ENCODE measurements at regions not wholly inside any gene's neighbourhood (a gene's known extent, or its start where the extent isn't known, plus 50 kb on each side); places are given as distances from the start of the nearest gene placed in this dataset.
A peak's percentile ranks its signal among the peaks of the same experiment; 100 is the strongest.

- DNase-seq (ENCODE audit: low read depth) = peak; percentile 30
Measured at GRCh38 chr4:52234561-52235440, 183.7 kb downstream of the SPATA18 start.

GRCh38 chr4:52235552-52236201 lies 184.6 kb downstream of the SPATA18 start:
- no peak for DNase-seq (ENCODE audit: low read depth)

DNA sequence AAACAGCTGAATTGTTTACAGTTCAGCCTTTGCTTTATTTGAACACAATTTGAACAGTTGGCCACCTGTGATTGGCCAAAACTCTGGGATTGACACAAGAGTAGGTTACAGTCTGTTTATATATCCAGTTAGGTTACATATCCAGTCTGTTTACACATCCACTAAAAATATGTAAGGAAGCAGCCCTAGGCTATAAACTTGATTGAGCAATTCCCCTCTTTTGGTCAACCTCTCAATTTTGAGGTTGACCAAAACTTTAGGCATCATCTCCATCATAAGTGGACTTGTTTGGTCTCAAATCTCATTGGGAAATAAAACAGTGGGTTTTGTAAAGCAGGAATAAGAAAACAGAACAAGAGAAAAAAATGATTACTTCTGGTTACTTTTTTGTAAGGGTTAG lies 190.8 kb downstream of the SPATA18 start:
- DNase-seq (ENCODE audit: low read depth) = no peak

DNA sequence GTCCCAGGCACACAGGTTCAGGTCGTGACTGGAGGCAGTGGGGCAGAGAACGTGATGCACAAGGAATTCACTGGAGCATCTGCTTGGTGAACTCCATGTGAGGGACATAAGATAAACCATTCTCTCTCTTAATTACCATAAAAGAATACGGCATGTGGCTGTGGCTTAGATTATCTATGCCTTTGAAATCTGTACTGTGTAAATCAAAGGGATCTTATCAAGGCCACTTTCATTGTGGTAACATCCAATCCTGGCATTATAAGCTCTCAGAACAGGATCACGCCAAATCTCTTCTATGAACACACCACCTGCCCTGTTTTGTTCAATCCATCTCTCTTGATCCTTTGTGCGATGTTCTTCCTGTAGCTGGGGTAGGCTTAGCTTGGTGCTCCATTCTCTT lies 192.3 kb downstream of the SPATA18 start:
- DNase-seq (ENCODE audit: low read depth) = no peak

DNA sequence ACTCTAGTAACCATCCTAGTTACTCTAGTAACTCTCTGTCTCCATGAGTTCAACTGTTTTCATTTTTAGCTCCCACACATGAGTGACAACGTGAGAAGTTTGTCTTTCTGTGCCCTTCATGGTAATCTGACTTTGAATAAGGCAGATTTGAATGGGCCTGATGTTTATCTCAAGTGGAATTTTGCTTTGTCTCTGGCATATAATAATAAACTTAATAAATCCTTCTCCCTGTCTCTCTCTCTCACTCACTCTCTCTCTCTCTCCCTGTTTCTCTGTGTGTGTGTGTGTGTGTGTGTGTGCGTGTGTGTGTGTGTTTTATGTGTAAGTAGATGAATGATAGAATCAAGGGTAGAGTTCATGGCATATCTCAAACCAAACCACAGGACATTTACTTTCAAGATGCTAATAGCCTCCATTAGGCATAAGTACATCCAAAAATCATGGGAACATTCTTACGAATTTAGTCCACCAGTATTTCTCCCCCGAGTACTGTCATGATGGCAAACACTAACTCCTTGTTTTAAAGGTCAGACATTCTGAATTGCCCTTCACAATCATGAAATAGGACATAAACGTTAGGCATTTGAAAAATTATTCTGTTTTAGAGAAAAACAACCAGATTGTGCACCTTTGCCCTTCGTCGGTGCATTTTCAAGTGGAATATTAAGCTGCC lies 193.1 kb downstream of the SPATA18 start:
- DNase-seq (ENCODE audit: low read depth) = no peak

DNA sequence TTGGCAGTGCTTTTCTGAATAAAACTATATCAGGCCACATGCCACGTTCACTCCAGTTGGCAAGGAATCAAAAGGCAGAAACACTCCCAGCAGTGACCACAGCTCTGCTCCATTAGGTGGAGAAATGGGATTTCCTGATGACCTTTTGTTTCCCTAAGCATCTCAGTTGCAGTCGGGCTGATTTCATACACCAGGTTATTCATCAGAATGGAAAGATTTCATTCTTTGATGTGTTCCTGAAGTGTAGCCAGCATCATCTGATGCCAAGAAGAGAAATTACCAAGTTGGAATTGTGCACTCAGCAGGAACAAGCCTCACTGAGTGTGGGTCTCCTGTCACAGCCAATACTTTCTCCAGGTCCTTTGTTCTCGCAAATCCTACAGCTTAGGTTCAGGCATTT lies 193.7 kb downstream of the SPATA18 start:
- DNase-seq (ENCODE audit: low read depth) = no peak

DNA sequence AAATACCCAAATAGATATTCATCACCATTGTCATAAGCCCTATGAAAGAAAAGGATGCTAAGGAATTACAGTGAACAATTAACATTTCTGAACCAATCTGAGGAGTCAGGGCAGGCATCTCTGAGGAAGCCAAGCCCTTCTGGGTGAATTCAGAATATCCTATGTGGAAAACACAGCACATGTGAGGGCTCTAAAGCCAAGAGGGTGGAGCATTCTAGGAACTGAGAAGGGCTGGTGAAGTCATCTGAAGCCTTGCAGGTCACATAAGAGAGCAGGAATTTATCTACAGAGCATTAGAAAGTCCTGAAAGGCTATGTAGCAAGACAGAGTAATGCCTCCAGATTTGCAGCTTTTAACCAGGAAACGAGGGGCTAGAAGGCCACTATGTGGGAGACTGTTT lies 195.7 kb downstream of the SPATA18 start:
- no peak for DNase-seq (ENCODE audit: low read depth)

DNA sequence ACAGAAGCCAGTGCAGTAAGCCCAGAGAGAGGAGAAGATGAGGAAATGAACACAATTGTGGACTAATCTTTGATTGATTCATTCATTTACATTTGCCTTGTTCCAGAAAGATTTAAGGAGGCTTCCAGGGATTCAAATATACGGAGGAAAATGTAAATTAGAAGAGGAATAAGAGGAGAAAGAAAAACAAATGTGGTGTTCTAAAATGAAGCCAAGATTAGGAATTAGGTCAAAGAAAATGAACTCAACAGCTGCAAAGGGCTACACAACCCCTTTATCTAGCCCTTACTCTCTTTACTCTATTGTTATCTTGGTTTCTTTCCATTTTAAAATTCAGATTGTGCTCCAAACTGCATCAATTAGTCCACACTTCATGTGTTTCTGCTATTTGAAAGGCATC lies 196.8 kb downstream of the SPATA18 start:
- DNase-seq (ENCODE audit: low read depth) = no peak

DNA sequence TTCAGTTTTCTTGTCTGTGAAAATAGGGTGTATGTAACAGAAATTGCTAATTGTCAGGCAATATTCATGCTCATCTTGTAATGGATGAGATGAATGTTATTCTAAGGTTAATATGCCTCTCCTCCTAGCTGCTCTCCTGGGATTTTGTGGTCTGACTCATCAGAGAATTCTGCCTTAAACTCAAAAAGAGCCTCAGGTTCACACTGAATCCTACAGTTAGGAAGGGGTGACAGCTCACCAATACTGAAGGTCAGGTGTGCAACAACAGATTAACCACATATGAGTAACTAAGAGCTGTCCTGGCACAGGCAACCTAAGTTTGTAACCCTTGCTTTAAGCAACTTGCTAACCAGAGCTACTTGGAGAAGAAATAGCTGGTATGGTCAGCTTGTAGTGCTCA lies 197.7 kb downstream of the SPATA18 start:
- peak; percentile 8 for DNase-seq (ENCODE audit: low read depth)

DNA sequence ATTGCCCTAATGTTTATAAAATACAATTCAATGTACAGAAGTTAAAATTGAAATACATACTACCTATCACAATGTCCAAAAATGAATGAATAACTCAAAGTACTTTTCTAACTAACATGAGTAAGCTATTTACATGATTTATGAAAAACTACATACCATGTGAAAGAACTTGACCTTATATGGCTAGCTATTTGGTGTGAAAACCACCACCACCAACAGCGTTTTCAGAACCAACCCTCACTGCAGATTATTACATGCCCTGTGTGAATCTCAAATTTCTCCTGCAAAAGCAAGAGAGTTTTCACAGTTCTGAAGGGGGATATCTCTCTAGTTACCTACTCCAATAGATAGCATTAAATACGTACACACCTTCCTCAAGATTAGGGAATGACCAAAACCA lies 198.5 kb downstream of the SPATA18 start:
- no peak for DNase-seq (ENCODE audit: low read depth)

DNA sequence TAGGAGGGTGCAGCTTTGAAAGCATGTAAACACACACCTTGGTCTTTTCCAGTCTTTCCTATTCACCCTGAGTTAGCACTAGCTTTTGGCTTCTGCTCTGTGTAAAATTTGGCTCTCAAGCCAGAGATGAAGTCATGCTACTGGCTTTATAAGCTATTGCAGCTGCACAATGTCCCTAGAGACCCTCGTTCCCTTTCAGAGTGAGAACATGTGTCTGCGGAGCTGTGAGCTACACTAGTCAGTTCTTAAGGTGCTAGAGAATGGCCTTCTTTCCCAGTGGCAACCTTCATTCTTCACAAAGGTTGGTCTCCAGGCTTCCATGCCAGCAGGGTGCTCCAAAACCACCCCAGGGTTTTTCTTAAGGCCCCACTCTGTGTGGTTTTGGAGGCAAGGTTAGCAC lies 199.1 kb downstream of the SPATA18 start:
- no peak for DNase-seq (ENCODE audit: low read depth)

GRCh38 chr4:52251864-52252263 lies 200.8 kb downstream of the SPATA18 start:
- DNase-seq (ENCODE audit: low read depth) = no peak

GRCh38 chr4:52253025-52253424 lies 201.9 kb downstream of the SPATA18 start:
- no peak for DNase-seq (ENCODE audit: low read depth)

GRCh38 chr4:52256522-52256921 lies 205.4 kb downstream of the SPATA18 start:
- no peak for DNase-seq (ENCODE audit: low read depth)

DNA sequence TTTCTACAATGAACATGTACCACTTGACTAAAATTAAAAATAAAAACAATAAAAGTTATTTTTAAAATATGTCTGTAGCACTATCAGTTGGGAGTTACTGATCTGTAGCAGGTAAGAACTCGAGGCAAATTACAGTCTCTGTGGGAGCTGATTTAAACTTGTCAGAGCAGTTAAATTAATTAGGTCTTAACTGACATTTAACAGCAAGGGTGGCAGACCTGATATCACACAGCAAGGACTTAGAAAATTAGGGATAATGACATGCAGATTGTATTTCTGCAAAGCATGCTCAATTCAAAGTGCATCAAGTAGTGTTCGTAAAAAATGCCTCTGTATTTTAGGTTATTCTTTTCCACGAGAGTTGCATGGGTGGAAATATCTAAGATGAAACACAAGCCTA lies 208.9 kb downstream of the SPATA18 start:
- DNase-seq (ENCODE audit: low read depth) = no peak

DNA sequence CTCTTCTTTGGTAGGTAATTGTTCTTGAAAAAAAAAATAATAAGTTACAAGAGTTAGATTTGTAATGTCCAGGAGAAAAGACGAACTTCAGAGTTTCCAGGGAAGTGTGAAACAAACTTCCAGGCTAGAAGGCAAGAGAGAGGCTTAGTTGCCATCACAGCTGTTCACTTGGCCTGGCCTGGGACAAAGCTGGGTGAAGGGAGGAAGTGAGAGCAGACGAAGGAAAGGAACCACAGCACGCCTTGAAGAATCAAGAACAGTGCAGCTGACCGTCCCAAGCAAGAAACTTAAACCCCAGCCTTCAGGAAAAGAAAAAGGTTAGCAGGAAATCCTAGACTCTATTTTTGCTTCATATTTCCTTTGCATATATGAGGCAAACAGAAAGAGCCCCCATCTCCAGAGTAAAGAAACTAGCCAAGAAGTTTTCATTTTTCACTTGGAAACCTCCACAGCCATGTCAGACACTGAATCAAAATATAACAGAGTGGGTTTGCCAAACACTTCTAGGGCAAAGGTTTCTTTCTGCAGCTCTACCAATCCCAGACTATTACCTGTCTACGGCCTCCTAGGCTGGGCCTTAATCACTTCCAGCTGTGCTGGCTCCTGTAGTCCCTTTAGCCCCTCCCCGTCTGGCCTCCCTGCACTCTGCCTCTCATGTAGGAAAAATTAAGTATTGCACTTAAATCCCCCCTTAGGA lies 209.6 kb downstream of the SPATA18 start:
- DNase-seq (ENCODE audit: low read depth) = no peak

- no peak for DNase-seq (ENCODE audit: low read depth)
Measured at GRCh38 chr4:52263607-52264006, 212.5 kb downstream of the SPATA18 start.

DNA sequence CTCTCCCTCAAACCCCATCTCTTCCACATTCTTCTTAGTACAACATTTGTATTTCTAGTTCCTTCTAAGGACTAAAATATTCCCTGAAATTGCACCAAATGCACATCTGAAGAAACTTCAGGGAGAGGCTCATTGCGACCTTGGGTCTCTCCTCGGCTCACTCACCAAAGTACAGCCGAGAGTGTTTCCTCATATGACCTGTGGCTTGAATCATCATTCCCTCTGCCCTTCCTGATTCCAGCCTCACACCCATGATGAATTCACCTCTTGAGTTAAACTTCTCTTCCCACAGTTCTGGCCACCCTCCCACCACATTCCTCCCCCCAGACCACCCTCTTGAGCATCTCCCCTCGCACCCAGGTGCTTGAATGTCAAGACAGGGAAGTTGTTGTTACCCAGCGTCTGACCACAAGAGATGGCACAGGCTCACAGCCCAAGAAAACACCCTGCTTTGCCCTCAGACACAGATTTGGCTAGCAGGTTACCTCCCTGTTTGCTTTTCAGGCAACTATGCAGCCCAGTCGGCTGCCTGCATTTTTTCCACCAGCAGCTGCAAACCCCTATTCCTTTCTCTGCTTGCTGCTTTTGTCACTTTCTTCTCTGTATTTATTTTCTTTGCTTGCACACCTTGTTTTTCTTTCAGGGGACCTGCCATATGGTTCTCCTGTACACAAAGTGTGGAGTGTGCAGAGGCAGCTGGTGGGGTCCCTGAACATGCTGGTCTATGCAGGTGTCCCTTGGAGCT lies 214.8 kb downstream of the SPATA18 start:
- DNase-seq (ENCODE audit: low read depth) = no peak

DNA sequence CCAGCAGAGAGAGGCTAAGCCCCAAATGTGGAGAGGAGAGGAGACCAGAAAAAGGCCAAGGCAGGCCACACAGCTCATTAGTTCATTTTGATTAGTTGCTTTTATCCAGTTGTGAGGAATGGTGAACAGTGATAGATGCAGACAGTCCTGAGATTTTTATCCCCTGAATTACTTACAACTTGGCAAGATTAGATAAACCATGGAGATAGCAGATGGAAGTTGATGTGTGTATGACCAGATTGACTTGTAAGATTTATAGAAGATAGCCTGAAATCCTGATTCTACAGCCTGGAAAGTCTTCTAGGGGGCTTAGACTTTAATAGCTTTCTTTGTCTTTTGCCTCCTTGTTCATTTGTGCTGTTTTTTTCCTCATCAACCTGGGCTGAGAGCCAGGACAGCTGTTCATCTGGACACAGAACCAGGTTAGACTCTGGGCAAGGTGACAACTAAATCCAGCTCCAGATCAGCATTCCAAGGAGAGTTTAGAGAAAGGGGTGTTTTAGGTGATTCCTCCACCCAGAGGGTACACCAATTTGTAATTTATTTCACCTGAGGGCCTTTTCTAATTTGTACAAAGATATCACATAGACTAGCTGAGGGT lies 215.5 kb downstream of the SPATA18 start:
- DNase-seq (ENCODE audit: low read depth) = no peak

GRCh38 chr4:52269761-52270160 lies 218.7 kb downstream of the SPATA18 start:
- DNase-seq (ENCODE audit: low read depth) = no peak

GRCh38 chr4:52273885-52274284 lies 222.8 kb downstream of the SPATA18 start:
- DNase-seq (ENCODE audit: low read depth) = no peak
